ENCODE measurements at regions not wholly inside any gene's neighbourhood (a gene's known extent, or its start where the extent isn't known, plus 50 kb on each side); places are given as distances from the start of the nearest gene placed in this dataset.

GRCh38 chr4:188911707-188912106 is 772.5 kb downstream of the TRIML1 start:
- Mint-ChIP-seq H3K36me3 (no peaks in the 10 kb centered on the region), H3K4me1 (no peaks in the 10 kb centered on the region)
- ATAC-seq: no peak

DNA sequence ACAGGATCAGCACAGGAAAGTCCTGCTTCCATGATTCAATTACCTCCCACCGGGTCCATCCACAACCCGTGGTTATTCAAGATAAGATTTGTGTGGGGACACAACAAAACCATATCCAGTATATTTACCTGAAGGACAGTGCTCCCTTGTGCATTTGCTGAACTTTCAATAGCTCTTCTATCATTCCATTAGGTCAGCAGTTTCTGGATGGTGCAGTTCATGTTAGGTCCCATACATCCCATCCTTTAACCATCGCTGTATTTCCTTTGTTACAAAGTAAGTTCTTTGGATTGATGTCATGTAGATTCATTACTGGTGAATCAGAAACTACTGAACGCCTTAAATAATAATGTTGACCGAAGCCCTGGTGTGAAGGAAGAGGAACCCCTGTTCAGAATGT is 775.9 kb downstream of the TRIML1 start:
- DNase-seq (ENCODE audit: low spot score in 2 of 2): no peak
- H3K9me3 Mint-ChIP-seq: peaks cover 14% of the 10 kb centered on the region
- ATAC-seq: no peak

More at GRCh38 chr4:188911707-188912106, 772.5 kb downstream of the TRIML1 start:
- Mint-ChIP-seq H3K4me3 (no peak overlapping the region), H3K9me3 (peaks cover 8% of the 10 kb centered on the region), H3K27ac (no peak overlapping the region)
- DNase-seq (ENCODE audit: low spot score in 2 of 2): no peak

GRCh38 chr4:188918787-188919186 is 779.5 kb downstream of the TRIML1 start:
- Mint-ChIP-seq H3K4me3 (no peak overlapping the region), H3K9me3 (peaks cover 15% of the 10 kb centered on the region), H3K4me1 (no peaks in the 10 kb centered on the region), H3K36me3 (no peaks in the 10 kb centered on the region), H3K27ac (no peak overlapping the region)
- ATAC-seq: no peak
- no peak for DNase-seq (ENCODE audit: low spot score in 2 of 2)

More for the DNA sequence above, 775.9 kb downstream of the TRIML1 start:
- no peak overlapping the region for H3K27ac Mint-ChIP-seq
- no peaks in the 10 kb centered on the region for H3K36me3 Mint-ChIP-seq
- H3K4me3 Mint-ChIP-seq: no peak overlapping the region
- H3K4me1 Mint-ChIP-seq: no peaks in the 10 kb centered on the region

GRCh38 chr4:188930822-188931221 is 791.6 kb downstream of the TRIML1 start:
- Mint-ChIP-seq H3K36me3 (no peaks in the 10 kb centered on the region), H3K4me3 (no peak overlapping the region), H3K4me1 (no peaks in the 10 kb centered on the region), H3K9me3 (peaks cover 24% of the 10 kb centered on the region), H3K27ac (no peak overlapping the region)
- no peak for ATAC-seq
- no peak for DNase-seq (ENCODE audit: low spot score in 2 of 2)

GRCh38 chr4:188934320-188934962 is 795.2 kb downstream of the TRIML1 start:
- Mint-ChIP-seq H3K27ac (no peak overlapping the region), H3K9me3 (peaks cover 22% of the 10 kb centered on the region), H3K36me3 (no peaks in the 10 kb centered on the region), H3K4me1 (no peaks in the 10 kb centered on the region), H3K4me3 (no peak overlapping the region)
- ATAC-seq: no peak
- DNase-seq (ENCODE audit: low spot score in 2 of 2): no peak

DNA sequence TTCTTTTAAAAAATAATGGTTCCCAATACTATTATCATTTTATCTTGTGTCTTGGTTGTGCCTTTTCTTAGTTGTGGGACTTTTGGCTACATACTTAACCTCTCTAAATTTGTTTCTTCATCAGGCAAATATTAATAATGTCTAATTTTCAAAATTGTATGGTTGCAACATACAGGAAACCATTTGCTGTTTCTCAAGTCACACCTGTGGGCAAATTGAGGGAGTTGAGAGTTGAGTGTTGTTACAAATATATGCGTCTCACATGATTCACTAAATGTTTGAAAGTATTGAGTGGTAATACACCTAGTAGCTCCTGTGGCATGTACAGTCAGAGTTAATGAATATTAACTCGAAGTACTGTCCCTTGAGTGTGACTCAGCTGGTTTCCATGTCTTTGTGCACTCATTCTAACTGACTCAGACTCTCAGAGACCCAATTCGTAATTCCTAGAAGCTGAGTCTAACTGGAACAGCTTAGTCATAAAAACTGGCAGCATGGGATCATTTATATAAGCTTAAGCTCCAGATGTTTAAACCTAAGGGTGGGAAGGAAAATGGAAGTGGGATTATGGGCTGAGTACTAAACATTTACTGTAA is 802.4 kb downstream of the TRIML1 start:
- DNase-seq (ENCODE audit: low spot score in 2 of 2) (no peak), ATAC-seq (no peak)
- peaks cover 10% of the 10 kb centered on the region for H3K9me3 Mint-ChIP-seq
- H3K36me3 Mint-ChIP-seq: no peaks in the 10 kb centered on the region
- no peak overlapping the region for H3K27ac Mint-ChIP-seq
- H3K4me3 Mint-ChIP-seq: no peak overlapping the region
- H3K4me1 Mint-ChIP-seq: no peaks in the 10 kb centered on the region

DNA sequence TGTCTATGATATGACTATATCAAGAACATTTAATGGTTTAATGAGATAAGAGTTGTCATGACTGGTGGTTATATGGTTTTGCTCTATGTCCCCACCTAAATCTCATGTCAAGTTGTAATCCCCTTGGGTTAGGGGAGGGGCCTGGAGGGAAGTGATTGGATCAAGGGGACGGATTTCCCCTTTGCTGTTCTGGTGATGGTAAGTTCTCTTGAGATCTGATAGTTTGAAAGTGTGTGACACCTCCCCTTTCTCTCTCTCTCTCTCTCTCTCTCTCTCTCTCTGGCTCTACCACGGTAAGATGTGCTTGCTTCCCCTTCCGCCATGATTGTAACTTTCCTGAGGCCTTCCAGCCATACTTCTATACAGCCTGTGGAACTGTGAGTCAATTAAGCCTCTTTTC is 803.4 kb downstream of the TRIML1 start:
- Mint-ChIP-seq H3K27ac (no peak overlapping the region), H3K4me3 (no peak overlapping the region), H3K4me1 (no peaks in the 10 kb centered on the region), H3K36me3 (no peaks in the 10 kb centered on the region), H3K9me3 (peaks cover 12% of the 10 kb centered on the region)
- DNase-seq (ENCODE audit: low spot score in 2 of 2): no peak
- no peak for ATAC-seq

- Mint-ChIP-seq H3K27ac (no peak overlapping the region), H3K4me1 (no peaks in the 10 kb centered on the region), H3K36me3 (no peaks in the 10 kb centered on the region), H3K4me3 (no peak overlapping the region), H3K9me3 (peaks cover 23% of the 10 kb centered on the region)
- DNase-seq (ENCODE audit: low spot score in 2 of 2) (no peak), ATAC-seq (no peak)
Observed at GRCh38 chr4:188949596-188949995, 810.4 kb downstream of the TRIML1 start.

- H3K4me3 Mint-ChIP-seq: no peak overlapping the region
- H3K9me3 Mint-ChIP-seq: peaks cover 22% of the 10 kb centered on the region
- no peak for ATAC-seq
- H3K4me1 Mint-ChIP-seq: no peaks in the 10 kb centered on the region
- DNase-seq (ENCODE audit: low spot score in 2 of 2): no peak
- H3K27ac Mint-ChIP-seq: no peak overlapping the region
- no peaks in the 10 kb centered on the region for H3K36me3 Mint-ChIP-seq
Observed at GRCh38 chr4:188955066-188955465, 815.8 kb downstream of the TRIML1 start.

GRCh38 chr4:188956566-188956965 is 817.3 kb downstream of the TRIML1 start:
- Mint-ChIP-seq H3K36me3 (no peaks in the 10 kb centered on the region), H3K4me1 (no peaks in the 10 kb centered on the region), H3K9me3 (peaks cover 25% of the 10 kb centered on the region), H3K27ac (no peak overlapping the region), H3K4me3 (no peak overlapping the region)
- no peak for DNase-seq (ENCODE audit: low spot score in 2 of 2)
- ATAC-seq: no peak

GRCh38 chr4:188958346-188958745 is 819.1 kb downstream of the TRIML1 start:
- Mint-ChIP-seq H3K4me1 (no peaks in the 10 kb centered on the region), H3K4me3 (no peak overlapping the region), H3K9me3 (peaks cover 26% of the 10 kb centered on the region), H3K36me3 (no peaks in the 10 kb centered on the region), H3K27ac (no peak overlapping the region)
- no peak for ATAC-seq
- DNase-seq (ENCODE audit: low spot score in 2 of 2): no peak

- DNase-seq (ENCODE audit: low spot score in 2 of 2) (no peak), ATAC-seq (no peak)
- no peaks in the 10 kb centered on the region for H3K4me1 Mint-ChIP-seq
- H3K4me3 Mint-ChIP-seq: no peak overlapping the region
- H3K9me3 Mint-ChIP-seq: peaks cover 23% of the 10 kb centered on the region
- H3K27ac Mint-ChIP-seq: no peak overlapping the region
- H3K36me3 Mint-ChIP-seq: no peaks in the 10 kb centered on the region
Observed at GRCh38 chr4:188959424-188959823, 820.2 kb downstream of the TRIML1 start.

DNA sequence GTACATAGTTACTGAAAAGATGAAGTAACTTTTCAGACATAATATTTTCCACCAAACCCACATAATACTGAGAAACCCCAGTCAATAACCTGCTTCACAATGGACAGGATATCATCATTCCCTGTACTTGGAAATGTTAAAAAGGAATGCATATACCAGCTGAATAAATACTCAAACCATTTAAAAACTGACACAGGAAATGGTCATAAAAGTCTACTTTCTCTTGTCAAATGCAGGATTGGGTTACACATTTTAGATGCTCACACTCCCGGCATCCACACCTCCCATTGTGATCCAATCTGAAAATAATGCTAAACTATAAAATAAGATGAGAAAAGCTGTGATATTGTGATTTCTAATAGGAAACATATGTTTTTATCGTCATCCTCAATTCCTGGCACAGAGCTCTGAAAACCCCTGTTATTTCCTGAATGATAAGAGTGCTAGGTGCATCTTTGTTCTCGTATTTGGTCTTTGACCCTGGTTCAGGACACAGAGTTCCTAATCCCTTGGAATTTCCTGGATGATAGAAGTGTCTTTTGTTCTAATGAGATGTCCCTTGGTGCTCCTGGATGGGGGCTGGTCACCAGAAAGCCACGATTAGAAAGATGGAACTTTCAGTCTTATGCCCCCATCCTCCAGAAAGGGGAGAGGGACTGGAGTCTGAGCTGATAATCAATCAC is 821.3 kb downstream of the TRIML1 start:
- Mint-ChIP-seq H3K4me3 (no peak overlapping the region), H3K27ac (no peak overlapping the region), H3K9me3 (peaks cover 27% of the 10 kb centered on the region), H3K36me3 (no peaks in the 10 kb centered on the region), H3K4me1 (no peaks in the 10 kb centered on the region)
- ATAC-seq (no peak), DNase-seq (ENCODE audit: low spot score in 2 of 2) (no peak)

GRCh38 chr4:188971125-188971524 is 831.9 kb downstream of the TRIML1 start:
- ATAC-seq (no peak), DNase-seq (ENCODE audit: low spot score in 2 of 2) (no peak)
- Mint-ChIP-seq H3K4me1 (no peaks in the 10 kb centered on the region), H3K36me3 (no peaks in the 10 kb centered on the region), H3K27ac (no peak overlapping the region), H3K4me3 (no peak overlapping the region), H3K9me3 (peaks cover 6% of the 10 kb centered on the region)

DNA sequence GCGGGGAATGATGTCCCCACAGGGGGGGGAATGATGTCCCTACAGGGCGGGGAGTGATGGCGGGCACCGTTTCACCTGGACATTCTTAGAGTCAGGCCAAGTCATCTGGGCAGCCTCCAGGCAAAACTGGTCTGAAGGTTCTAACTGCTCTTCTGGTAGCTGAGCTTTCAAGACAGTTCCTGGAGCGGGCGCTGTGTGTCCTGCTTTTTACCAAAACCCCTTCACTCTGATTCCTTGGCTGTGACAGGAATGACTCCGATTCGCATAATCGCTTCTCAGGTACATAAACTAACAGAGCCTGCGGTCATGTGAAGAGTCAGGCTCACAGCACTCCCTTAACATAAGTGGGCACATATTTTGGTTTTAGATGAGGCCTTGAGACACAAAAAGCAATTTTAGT is 836.0 kb downstream of the TRIML1 start:
- Mint-ChIP-seq H3K36me3 (no peaks in the 10 kb centered on the region), H3K4me1 (no peaks in the 10 kb centered on the region), H3K9me3 (peaks cover 6% of the 10 kb centered on the region), H3K27ac (no peak overlapping the region), H3K4me3 (no peak overlapping the region)
- no peak for ATAC-seq
- DNase-seq (ENCODE audit: low spot score in 2 of 2): no peak

GRCh38 chr4:188976644-188977115 is 837.4 kb downstream of the TRIML1 start:
- no peak for DNase-seq (ENCODE audit: low spot score in 2 of 2)
- Mint-ChIP-seq H3K4me1 (no peaks in the 10 kb centered on the region), H3K4me3 (no peak overlapping the region)

More at GRCh38 chr4:188976644-188977115, 837.4 kb downstream of the TRIML1 start:
- Mint-ChIP-seq H3K9me3 (peaks cover 7% of the 10 kb centered on the region), H3K27ac (no peak overlapping the region), H3K36me3 (no peaks in the 10 kb centered on the region)
- ATAC-seq: no peak

Data from stimulated activated effector memory CD8-positive, alpha-beta T cell treated with anti-CD3 and anti-CD28 coated beads, Interleukin-12 subunit alpha, Interleukin-12 subunit beta, amount 100 ng/mL, for 72 hours (primary cell).